HFFc6 (cell line): ENCODE measurements at regions not wholly inside any gene's neighbourhood (a gene's known extent, or its start where the extent isn't known, plus 50 kb on each side); places are given as distances from the start of the nearest gene placed in this dataset.

ENCODE experiments used
- DNase-seq: peaks from one replicate; pipeline ENCODE4 v3.0.0-alpha.2; 2018
- H3K27ac Mint-ChIP-seq: 2 replicates; pipeline ENCODE4 v1.8.0; 2020; ENCODE audit warnings: mild to moderate bottlenecking, mixed read lengths
- H3K27me3 Mint-ChIP-seq: 2 replicates; pipeline ENCODE4 v1.8.0; 2021; ENCODE audit warnings: mild to moderate bottlenecking, moderate library complexity, mixed read lengths; ENCODE audit not compliant: insufficient read depth
- H3K36me3 Mint-ChIP-seq: 2 replicates; pipeline ENCODE4 v1.8.0; 2021; ENCODE audit warnings: low read depth, mixed read lengths
- H3K4me1 Mint-ChIP-seq: 2 replicates; pipeline ENCODE4 v1.8.0; 2020; ENCODE audit warnings: low read depth, mixed read lengths
- H3K4me3 Mint-ChIP-seq: 2 replicates; pipeline ENCODE4 v1.8.0; 2020; ENCODE audit warnings: mild to moderate bottlenecking, moderate library complexity, mixed read lengths
- H3K9me3 Mint-ChIP-seq: 2 replicates; pipeline ENCODE4 v1.8.0; 2020; ENCODE audit warnings: mild to moderate bottlenecking, mixed read lengths
- CTCF ChIP-seq: fragments of 200-600 bp; sonication (generic); IDR thresholded peaks from 2 replicates; pipeline ENCODE4 v1.5.0; 2021; ENCODE audit warnings: antibody characterized with exemption, mild to moderate bottlenecking

- peaks cover 4% of the 10 kb centered on the region; the same call in 1 of the 2 replicates for H3K36me3 Mint-ChIP-seq
- peaks cover 54% of the 10 kb centered on the region for H3K9me3 Mint-ChIP-seq
- H3K4me3 Mint-ChIP-seq, result no peak overlapping the region
- H3K27ac Mint-ChIP-seq, result no peak overlapping the region
- DNase-seq, result no peak
- no peaks in the 10 kb centered on the region for H3K4me1 Mint-ChIP-seq
- TF ChIP-seq CTCF, result no peak
- peaks cover 1% of the 10 kb centered on the region; the same call in 1 of the 2 replicates for H3K27me3 Mint-ChIP-seq
These were observed 929.4 kb downstream of the UQCRFS1 start for GRCh38 chr19:28283592-28283991.

- DNase-seq, result no peak
These were observed 931.3 kb downstream of the UQCRFS1 start for GRCh38 chr19:28281676-28282075.

GRCh38 chr19:28264556-28264955, 948.4 kb downstream of the UQCRFS1 start:
- Mint-ChIP-seq H3K4me3 (no peak overlapping the region), H3K4me1 (no peaks in the 10 kb centered on the region), H3K9me3 (peaks cover 52% of the 10 kb centered on the region), H3K36me3 (no peaks in the 10 kb centered on the region), H3K27me3 (no peaks in the 10 kb centered on the region), H3K27ac (no peak overlapping the region)
- DNase-seq, result no peak
- TF ChIP-seq CTCF, result no peak

More at GRCh38 chr19:28281676-28282075, 931.3 kb downstream of the UQCRFS1 start:
- no peak overlapping the region for H3K27ac Mint-ChIP-seq
- H3K4me1 Mint-ChIP-seq, result no peaks in the 10 kb centered on the region
- no peak for TF ChIP-seq CTCF
- peaks cover 46% of the 10 kb centered on the region for H3K9me3 Mint-ChIP-seq
- H3K4me3 Mint-ChIP-seq, result no peak overlapping the region
- no peaks in the 10 kb centered on the region for H3K36me3 Mint-ChIP-seq
- peaks cover 1% of the 10 kb centered on the region; the same call in 1 of the 2 replicates for H3K27me3 Mint-ChIP-seq

- H3K4me3 Mint-ChIP-seq, result no peak overlapping the region
- no peaks in the 10 kb centered on the region for H3K4me1 Mint-ChIP-seq
- H3K27me3 Mint-ChIP-seq, result no peaks in the 10 kb centered on the region
- TF ChIP-seq CTCF, result no peak
- H3K27ac Mint-ChIP-seq, result no peak overlapping the region
- no peaks in the 10 kb centered on the region for H3K36me3 Mint-ChIP-seq
- H3K9me3 Mint-ChIP-seq, result peaks cover 70% of the 10 kb centered on the region
- no peak for DNase-seq
These were observed 954.1 kb downstream of the UQCRFS1 start for GRCh38 chr19:28258829-28259228.

- Mint-ChIP-seq H3K9me3 (peaks cover 73% of the 10 kb centered on the region), H3K4me1 (no peaks in the 10 kb centered on the region), H3K27me3 (no peaks in the 10 kb centered on the region), H3K36me3 (0 out of 2 replicates have a peak, but pooled peaks cover 8% of the 10 kb centered on the region), H3K27ac (no peak overlapping the region), H3K4me3 (no peak overlapping the region)
- no peak for DNase-seq
- TF ChIP-seq CTCF, result no peak
These were observed 955.6 kb downstream of the UQCRFS1 start for GRCh38 chr19:28257396-28257795.

GRCh38 chr19:28247243-28247642, 965.7 kb downstream of the UQCRFS1 start:
- Mint-ChIP-seq H3K27ac (no peak overlapping the region), H3K27me3 (no peaks in the 10 kb centered on the region; the same call in 1 of the 2 replicates), H3K36me3 (no peaks in the 10 kb centered on the region; the same call in 1 of the 2 replicates), H3K4me3 (no peak overlapping the region), H3K4me1 (no peaks in the 10 kb centered on the region), H3K9me3 (peaks cover 45% of the 10 kb centered on the region)
- DNase-seq, result no peak
- no peak for TF ChIP-seq CTCF
